Upper lobe of left lung (tissue), 6 donors: ENCODE measurements at regions not wholly inside any gene's neighbourhood (a gene's known extent, or its start where the extent isn't known, plus 50 kb on each side); places are given as distances from the start of the nearest gene placed in this dataset.

Experiments used
- ATAC-seq, 2 donors: fragments of 200-7000 bp; cut with Tn5 transposase; one replicate each; pipeline ENCODE4 v1.9.1; 2022; ENCODE audit warnings: mild to moderate bottlenecking in 2 of 2, moderate library complexity in 2 of 2; ENCODE audit not compliant: low FRiP score in 2 of 2
- DNase-seq, 2 donors: peaks; one replicate each; pipeline ENCODE4 v3.0.0-alpha.2; 2019 to 2020
- H3K27ac ChIP-seq, 4 donors: fragments of 200-600 bp; sonication (generic); one replicate each; pipeline ENCODE4 v1.5.1; 2016 to 2019
- H3K27me3 ChIP-seq, 4 donors: fragments of 200-600 bp; sonication (generic); one replicate each; pipeline ENCODE4 v1.5.1; 2017 to 2019
- H3K36me3 ChIP-seq, 4 donors: fragments of 200-600 bp; sonication (generic); one replicate each; pipeline ENCODE4 v1.5.1; 2016 to 2019
- H3K4me1 ChIP-seq, 4 donors: fragments of 200-600 bp; sonication (generic); one replicate each; pipeline ENCODE4 v1.5.1; 2018 to 2019
- H3K4me3 ChIP-seq, 4 donors: fragments of 200-600 bp; sonication (generic); one replicate each; pipeline ENCODE4 v1.5.1; 2017 to 2019; ENCODE audit warnings: mild to moderate bottlenecking in 2 of 4, moderate library complexity in 1 of 4
- H3K9me3 ChIP-seq, 4 donors: fragments of 200-600 bp; sonication (generic); one replicate each; pipeline ENCODE4 v1.5.1; 2018 to 2019
- EP300 ChIP-seq, 4 donors: sonication (generic); formaldehyde crosslinking; IDR thresholded peaks; one replicate each; pipeline ENCODE4 v1.5.1; 2017; ENCODE audit warnings: antibody characterized with exemption in 4 of 4, control low read depth in 2 of 4
- POLR2A ChIP-seq, 4 donors: fragments of 450-650 bp; IDR thresholded peaks; one replicate each; pipeline ENCODE4 v1.5.1; 2016 to 2017; ENCODE audit warnings: antibody characterized with exemption in 4 of 4, mild to moderate bottlenecking in 2 of 4
- POLR2AphosphoS5 ChIP-seq, 2 donors: sonication (generic); formaldehyde crosslinking; IDR thresholded peaks; one replicate each; pipeline ENCODE4 v1.5.1; 2017; ENCODE audit warnings: antibody characterized with exemption in 2 of 2
- WGBS, 2 donors: methylation state at CpG; one replicate each; pipeline ENCODE4 v1.1.5; 2017 to 2018; 5-methylcytosine and 5-hydroxymethylcytosine counted together
- TF ChIP-seq, protein P1 (sequence below), 6 experiments: fragments of 450-650 bp in 4 of 6; fragments of 200-600 bp in 2 of 6; sonication (generic) in 2 of 6; IDR thresholded peaks; one replicate each; pipeline ENCODE4 v1.5.1; 2016 to 2019; ENCODE audit warnings: antibody characterized with exemption in 6 of 6
- donor health status: DM: no; HTN: no; CAD: no; lungs with moderate emphysema.
- donor health status: DM: no; HTN: yes; CAD: no; lungs with severe emphysema.

DNA sequence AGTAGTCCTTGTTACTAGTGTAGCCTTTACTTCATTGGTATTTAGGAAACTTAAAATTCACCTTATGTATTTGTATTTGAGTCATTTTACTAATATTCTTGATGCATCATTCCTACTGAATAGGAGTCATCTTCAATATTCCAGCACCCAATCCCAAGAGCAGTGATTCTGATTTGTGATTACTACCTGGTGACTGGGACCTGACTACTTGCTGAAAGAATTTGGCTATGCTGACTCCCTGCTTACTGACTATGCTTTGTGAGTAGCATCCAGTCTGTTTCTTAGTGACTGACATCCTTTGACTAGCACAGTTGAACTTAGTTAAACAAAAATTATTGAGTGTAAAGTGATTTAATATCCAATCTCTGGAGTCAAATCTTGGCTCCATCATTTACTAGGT lies 129.9 kb upstream of the NEGR1 start:
- Histone ChIP-seq H3K4me3 (no peak overlapping the region), H3K27me3 (no peaks in the 10 kb centered on the region), H3K27ac (no peak overlapping the region), H3K9me3 (no peaks in the 10 kb centered on the region), H3K4me1 (no peaks in the 10 kb centered on the region), H3K36me3 (no peaks in the 10 kb centered on the region)
- no peak for DNase-seq
- TF ChIP-seq POLR2AphosphoS5 (IDR thresholded peaks at IDR 0.05) (no peak), POLR2A (IDR thresholded peaks at IDR 0.05) (no peak), EP300 (IDR thresholded peaks at IDR 0.05) (no peak)
- TF ChIP-seq, protein P1, sequence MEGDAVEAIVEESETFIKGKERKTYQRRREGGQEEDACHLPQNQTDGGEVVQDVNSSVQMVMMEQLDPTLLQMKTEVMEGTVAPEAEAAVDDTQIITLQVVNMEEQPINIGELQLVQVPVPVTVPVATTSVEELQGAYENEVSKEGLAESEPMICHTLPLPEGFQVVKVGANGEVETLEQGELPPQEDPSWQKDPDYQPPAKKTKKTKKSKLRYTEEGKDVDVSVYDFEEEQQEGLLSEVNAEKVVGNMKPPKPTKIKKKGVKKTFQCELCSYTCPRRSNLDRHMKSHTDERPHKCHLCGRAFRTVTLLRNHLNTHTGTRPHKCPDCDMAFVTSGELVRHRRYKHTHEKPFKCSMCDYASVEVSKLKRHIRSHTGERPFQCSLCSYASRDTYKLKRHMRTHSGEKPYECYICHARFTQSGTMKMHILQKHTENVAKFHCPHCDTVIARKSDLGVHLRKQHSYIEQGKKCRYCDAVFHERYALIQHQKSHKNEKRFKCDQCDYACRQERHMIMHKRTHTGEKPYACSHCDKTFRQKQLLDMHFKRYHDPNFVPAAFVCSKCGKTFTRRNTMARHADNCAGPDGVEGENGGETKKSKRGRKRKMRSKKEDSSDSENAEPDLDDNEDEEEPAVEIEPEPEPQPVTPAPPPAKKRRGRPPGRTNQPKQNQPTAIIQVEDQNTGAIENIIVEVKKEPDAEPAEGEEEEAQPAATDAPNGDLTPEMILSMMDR (IDR thresholded peaks at IDR 0.05): no peak
- ATAC-seq: no peak

DNA sequence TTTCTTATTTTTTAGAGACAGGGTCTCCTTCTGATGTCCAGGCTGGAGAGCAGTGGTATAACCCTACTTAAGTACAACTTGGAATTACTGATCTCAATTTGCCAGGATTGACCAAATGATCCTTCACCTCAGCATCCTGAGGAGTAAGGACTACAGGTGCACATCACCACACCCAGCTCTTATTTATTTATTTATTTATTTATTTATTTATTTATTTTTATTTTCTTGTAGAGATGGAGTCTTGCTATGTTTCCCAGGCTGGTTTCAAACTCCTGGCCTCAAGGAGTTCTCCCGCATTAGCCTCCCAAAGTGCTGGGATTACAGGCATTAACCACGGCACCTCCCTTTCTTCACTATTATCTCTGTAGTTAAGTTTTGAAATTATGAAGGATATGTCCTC lies 117.5 kb upstream of the NEGR1 start:
- TF ChIP-seq POLR2A (IDR thresholded peaks at IDR 0.05) (no peak), POLR2AphosphoS5 (IDR thresholded peaks at IDR 0.05) (no peak)
- TF ChIP-seq, protein P1 (IDR thresholded peaks at IDR 0.05): no peak
- no peak for DNase-seq
- no peaks in the 10 kb centered on the region for H3K9me3 ChIP-seq
- H3K36me3 ChIP-seq: no peaks in the 10 kb centered on the region
- H3K27ac ChIP-seq: no peak overlapping the region
- ATAC-seq: no peak
- WGBS, 2 donors: 89 to 100% methylated on average over 2 of the region's 2 CpGs
- no peaks in the 10 kb centered on the region for H3K4me1 ChIP-seq
- H3K27me3 ChIP-seq: no peaks in the 10 kb centered on the region
- H3K4me3 ChIP-seq: no peak overlapping the region

DNA sequence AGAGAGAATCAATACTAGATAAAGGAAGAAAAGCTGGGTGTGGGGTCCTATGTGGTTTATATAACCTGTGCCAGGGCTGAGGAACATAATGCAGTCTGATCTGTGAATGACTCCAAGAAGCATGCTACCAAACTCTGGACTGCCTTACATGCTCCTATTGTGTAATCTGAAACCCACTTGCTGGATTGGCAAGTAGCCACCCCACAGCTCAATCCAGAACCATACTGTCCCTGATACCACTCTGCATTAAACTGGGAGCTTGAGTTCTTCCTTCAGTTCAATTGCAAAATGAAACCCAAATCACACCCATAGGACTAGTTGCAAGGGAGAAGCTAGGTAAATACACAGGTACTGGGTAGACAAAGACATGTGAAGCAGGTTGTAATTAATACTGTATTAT lies 115.4 kb upstream of the NEGR1 start:
- ATAC-seq: peak; percentile 53 to 62

DNA sequence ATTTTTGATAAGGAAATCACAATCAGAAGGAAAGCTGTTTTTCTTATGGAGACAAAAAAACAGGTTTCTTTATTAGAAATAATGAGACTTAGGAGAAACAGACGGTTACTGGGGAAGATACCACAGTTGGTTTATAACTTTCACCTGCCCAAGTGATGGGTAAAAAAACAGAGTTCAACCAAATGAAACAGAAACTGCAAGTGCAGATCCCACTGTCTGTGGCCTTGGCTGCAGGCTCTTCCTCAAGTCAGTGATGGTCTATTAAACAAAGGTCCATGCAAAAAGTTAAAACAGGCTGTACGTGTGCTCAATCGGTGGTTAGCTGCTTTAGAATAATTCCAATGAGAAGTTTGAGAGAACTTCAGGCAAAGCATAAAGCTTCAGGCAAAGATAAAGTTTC lies 112.1 kb upstream of the NEGR1 start:
- Histone ChIP-seq H3K36me3 (no peaks in the 10 kb centered on the region), H3K4me3 (no peak overlapping the region), H3K27ac (no peak overlapping the region), H3K9me3 (no peaks in the 10 kb centered on the region), H3K4me1 (no peaks in the 10 kb centered on the region), H3K27me3 (no peaks in the 10 kb centered on the region)
- TF ChIP-seq EP300 (IDR thresholded peaks at IDR 0.05) (no peak), POLR2A (IDR thresholded peaks at IDR 0.05) (no peak), POLR2AphosphoS5 (IDR thresholded peaks at IDR 0.05) (no peak)
- TF ChIP-seq, protein P1 (IDR thresholded peaks at IDR 0.05): no peak
- 71 to 83% methylated on average over 3 of the region's 3 CpGs for WGBS, 2 donors
- ATAC-seq (no peak), DNase-seq (no peak)

More for the DNA sequence above, 115.4 kb upstream of the NEGR1 start:
- Histone ChIP-seq H3K9me3 (no peaks in the 10 kb centered on the region), H3K4me1 (no peaks in the 10 kb centered on the region), H3K36me3 (no peaks in the 10 kb centered on the region), H3K27ac (no peak overlapping the region), H3K4me3 (no peak overlapping the region), H3K27me3 (no peaks in the 10 kb centered on the region)
- TF ChIP-seq EP300 (IDR thresholded peaks at IDR 0.05): no peak
- TF ChIP-seq POLR2AphosphoS5 (IDR thresholded peaks at IDR 0.05): no peak
- TF ChIP-seq, protein P1 (IDR thresholded peaks at IDR 0.05): no peak
- TF ChIP-seq POLR2A (IDR thresholded peaks at IDR 0.05): no peak
- DNase-seq: peak in 1 of 2 donors; percentile 25

DNA sequence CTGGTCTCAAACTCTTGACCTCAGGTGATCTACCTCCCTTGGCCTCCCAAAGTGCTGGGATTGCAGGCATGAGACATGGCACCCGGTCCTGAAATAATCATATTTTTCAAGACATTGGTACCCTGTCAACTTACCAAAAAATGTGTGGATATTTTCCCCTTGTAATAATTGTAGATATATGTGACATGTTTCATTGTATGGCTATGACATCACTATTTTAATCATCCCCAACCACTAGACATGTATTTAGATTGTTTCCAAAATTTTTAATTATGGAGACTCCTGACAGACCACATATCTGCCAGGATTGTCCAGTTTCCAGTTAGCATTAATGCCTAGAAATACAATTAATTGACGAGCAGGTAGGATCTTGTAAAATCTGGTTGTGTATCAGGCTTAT lies 96.7 kb upstream of the NEGR1 start:
- TF ChIP-seq EP300 (IDR thresholded peaks at IDR 0.05) (no peak), POLR2A (IDR thresholded peaks at IDR 0.05) (no peak), POLR2AphosphoS5 (IDR thresholded peaks at IDR 0.05) (no peak)
- TF ChIP-seq, protein P1 (IDR thresholded peaks at IDR 0.05): no peak
- whole genome bisulfite sequencing, 2 donors: 84 to 95% methylated on average over 2 of the region's 2 CpGs
- Histone ChIP-seq H3K36me3 (no peaks in the 10 kb centered on the region), H3K9me3 (no peaks in the 10 kb centered on the region), H3K4me1 (no peaks in the 10 kb centered on the region), H3K27ac (no peak overlapping the region), H3K27me3 (no peaks in the 10 kb centered on the region), H3K4me3 (no peak overlapping the region)
- no peak for ATAC-seq
- DNase-seq: no peak
